ENCODE measurements at regions not wholly inside any gene's neighbourhood (a gene's known extent, or its start where the extent isn't known, plus 50 kb on each side); places are given as distances from the start of the nearest gene placed in this dataset.

- TF ChIP-seq POLR2AphosphoS5 (IDR thresholded peaks at IDR 0.05): no peak
- TF ChIP-seq, protein P1, sequence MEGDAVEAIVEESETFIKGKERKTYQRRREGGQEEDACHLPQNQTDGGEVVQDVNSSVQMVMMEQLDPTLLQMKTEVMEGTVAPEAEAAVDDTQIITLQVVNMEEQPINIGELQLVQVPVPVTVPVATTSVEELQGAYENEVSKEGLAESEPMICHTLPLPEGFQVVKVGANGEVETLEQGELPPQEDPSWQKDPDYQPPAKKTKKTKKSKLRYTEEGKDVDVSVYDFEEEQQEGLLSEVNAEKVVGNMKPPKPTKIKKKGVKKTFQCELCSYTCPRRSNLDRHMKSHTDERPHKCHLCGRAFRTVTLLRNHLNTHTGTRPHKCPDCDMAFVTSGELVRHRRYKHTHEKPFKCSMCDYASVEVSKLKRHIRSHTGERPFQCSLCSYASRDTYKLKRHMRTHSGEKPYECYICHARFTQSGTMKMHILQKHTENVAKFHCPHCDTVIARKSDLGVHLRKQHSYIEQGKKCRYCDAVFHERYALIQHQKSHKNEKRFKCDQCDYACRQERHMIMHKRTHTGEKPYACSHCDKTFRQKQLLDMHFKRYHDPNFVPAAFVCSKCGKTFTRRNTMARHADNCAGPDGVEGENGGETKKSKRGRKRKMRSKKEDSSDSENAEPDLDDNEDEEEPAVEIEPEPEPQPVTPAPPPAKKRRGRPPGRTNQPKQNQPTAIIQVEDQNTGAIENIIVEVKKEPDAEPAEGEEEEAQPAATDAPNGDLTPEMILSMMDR (IDR thresholded peaks at IDR 0.05): no peak
- TF ChIP-seq EP300 (IDR thresholded peaks at IDR 0.05): no peak
- no peak for TF ChIP-seq POLR2A (IDR thresholded peaks at IDR 0.05)
- Histone ChIP-seq H3K36me3 (no peaks in the 10 kb centered on the region), H3K27ac (no peak overlapping the region), H3K9me3 (no peaks in the 10 kb centered on the region), H3K4me1 (peaks cover 31% of the 10 kb centered on the region), H3K27me3 (peaks cover 3% of the 10 kb centered on the region), H3K4me3 (no peak overlapping the region)
- DNase-seq (ENCODE audit: low spot score in 2 of 2): no peak
- WGBS: 60% methylated on average over 1 of the region's 1 CpG
These were observed 157.3 kb upstream of the IRX3 start for GRCh38 chr16:54443839-54444238.

- TF ChIP-seq POLR2A (IDR thresholded peaks at IDR 0.05) (no peak), EP300 (IDR thresholded peaks at IDR 0.05) (no peak), POLR2AphosphoS5 (IDR thresholded peaks at IDR 0.05) (no peak)
- TF ChIP-seq, protein P1 (IDR thresholded peaks at IDR 0.05): no peak
- Histone ChIP-seq H3K36me3 (no peaks in the 10 kb centered on the region), H3K27me3 (peaks cover 4% of the 10 kb centered on the region), H3K27ac (no peak overlapping the region), H3K4me1 (peaks cover 27% of the 10 kb centered on the region), H3K9me3 (no peaks in the 10 kb centered on the region), H3K4me3 (no peak overlapping the region)
- DNase-seq (ENCODE audit: low spot score in 2 of 2): no peak
These were observed 156.8 kb upstream of the IRX3 start for GRCh38 chr16:54443352-54443751.

- no peak for TF ChIP-seq POLR2A (IDR thresholded peaks at IDR 0.05)
- no peak for TF ChIP-seq POLR2AphosphoS5 (IDR thresholded peaks at IDR 0.05)
- TF ChIP-seq EP300 (IDR thresholded peaks at IDR 0.05): no peak
- TF ChIP-seq, protein P1 (IDR thresholded peaks at IDR 0.05): no peak
- peaks cover 22% of the 10 kb centered on the region for H3K4me1 ChIP-seq
- peaks cover 4% of the 10 kb centered on the region for H3K27me3 ChIP-seq
- H3K36me3 ChIP-seq: no peaks in the 10 kb centered on the region
- no peak for DNase-seq (ENCODE audit: low spot score in 2 of 2)
- H3K9me3 ChIP-seq: no peaks in the 10 kb centered on the region
- no peak overlapping the region for H3K27ac ChIP-seq
- 93% methylated on average over 5 of the region's 5 CpGs for WGBS
- no peak overlapping the region for H3K4me3 ChIP-seq
These were observed 156.3 kb upstream of the IRX3 start for GRCh38 chr16:54442864-54443263.

DNA sequence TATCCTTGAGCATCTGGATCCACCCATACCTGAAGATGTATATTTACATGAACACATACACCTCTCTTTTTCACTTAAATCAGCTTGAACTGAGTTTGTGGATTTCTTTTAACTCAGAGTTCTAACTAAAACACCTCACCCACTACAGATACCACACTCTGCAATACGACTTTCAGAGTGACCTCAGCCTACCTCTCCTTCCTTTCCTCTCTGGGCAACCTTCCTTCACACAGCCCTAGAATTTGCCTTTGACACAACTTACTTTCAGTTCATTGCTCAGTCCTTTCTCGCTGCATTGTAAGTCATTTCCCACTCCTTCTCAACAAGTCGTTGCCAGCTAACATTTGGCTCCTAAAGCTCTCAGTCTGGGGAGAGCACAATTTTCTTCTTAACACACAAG lies 151.9 kb upstream of the IRX3 start:
- 77% methylated on average over 3 of the region's 3 CpGs for WGBS
- Histone ChIP-seq H3K27me3 (peaks cover 4% of the 10 kb centered on the region), H3K36me3 (no peaks in the 10 kb centered on the region), H3K27ac (no peak overlapping the region), H3K4me3 (no peak overlapping the region), H3K4me1 (no peaks in the 10 kb centered on the region), H3K9me3 (no peaks in the 10 kb centered on the region)
- DNase-seq (ENCODE audit: low spot score in 2 of 2): no peak
- TF ChIP-seq EP300 (IDR thresholded peaks at IDR 0.05): no peak
- TF ChIP-seq, protein P1 (IDR thresholded peaks at IDR 0.05): no peak
- no peak for TF ChIP-seq POLR2A (IDR thresholded peaks at IDR 0.05)
- TF ChIP-seq POLR2AphosphoS5 (IDR thresholded peaks at IDR 0.05): no peak

DNA sequence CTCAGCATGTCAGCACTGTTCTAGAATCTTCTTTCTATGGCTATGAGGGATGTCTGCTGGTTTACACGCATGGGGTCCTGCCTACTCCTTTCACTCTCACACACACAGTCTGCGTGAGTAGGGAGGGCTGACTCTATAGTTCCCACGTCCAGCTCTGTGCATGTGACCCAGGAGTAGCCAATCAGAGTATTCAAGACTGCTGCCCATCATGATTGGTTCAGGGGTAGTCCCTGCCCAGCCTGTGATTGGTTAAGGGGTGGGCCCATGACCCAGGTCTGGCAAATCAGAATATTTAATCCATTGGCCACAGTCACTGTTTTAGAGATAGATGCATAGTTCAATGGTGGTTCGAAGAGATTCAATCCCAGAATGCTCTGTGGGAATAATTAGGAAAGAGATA lies 151.3 kb upstream of the IRX3 start:
- WGBS: 89% methylated on average over 4 of the region's 4 CpGs
- H3K27me3 ChIP-seq: peaks cover 4% of the 10 kb centered on the region
- TF ChIP-seq EP300 (IDR thresholded peaks at IDR 0.05): no peak
- TF ChIP-seq, protein P1 (IDR thresholded peaks at IDR 0.05): no peak
- no peak for TF ChIP-seq POLR2A (IDR thresholded peaks at IDR 0.05)
- TF ChIP-seq POLR2AphosphoS5 (IDR thresholded peaks at IDR 0.05): no peak

More for the DNA sequence above, 151.3 kb upstream of the IRX3 start:
- H3K9me3 ChIP-seq: no peaks in the 10 kb centered on the region
- no peak overlapping the region for H3K27ac ChIP-seq
- no peaks in the 10 kb centered on the region for H3K36me3 ChIP-seq
- no peaks in the 10 kb centered on the region for H3K4me1 ChIP-seq
- no peak overlapping the region for H3K4me3 ChIP-seq
- DNase-seq (ENCODE audit: low spot score in 2 of 2): no peak

Measured in suprapubic skin (tissue), 4 donors.